GM12892 (cell line): ENCODE measurements at regions not wholly inside any gene's neighbourhood (a gene's known extent, or its start where the extent isn't known, plus 50 kb on each side); places are given as distances from the start of the nearest gene placed in this dataset.

ENCODE experiments used
- POLR2A ChIP-seq: IDR thresholded peaks from 2 replicates; pipeline ENCODE4 v1.6.1; 2011; ENCODE audit warnings: low read depth, low read length, control low read depth
- TAF1 ChIP-seq: IDR thresholded peaks from 2 replicates; pipeline ENCODE4 v1.6.1; 2011; ENCODE audit warnings: low read depth, mild to moderate bottlenecking, control low read depth, low read length, borderline replicate concordance

- TF ChIP-seq POLR2A (no peak), TAF1 (no peak)
Measured at GRCh38 chr10:107232013-107232412, 67.5 kb upstream of the SORCS1 start.
